ENCODE measurements at regions not wholly inside any gene's neighbourhood (a gene's known extent, or its start where the extent isn't known, plus 50 kb on each side); places are given as distances from the start of the nearest gene placed in this dataset.

- Mint-ChIP-seq H3K4me3 (no peak overlapping the region), H3K36me3 (no peaks in the 10 kb centered on the region), H3K27me3 (peaks cover 3% of the 10 kb centered on the region), H3K4me1 (no peaks in the 10 kb centered on the region), H3K27ac (peak overlapping the region in 1 of 3 donors; percentile 9), H3K9me3 (no peaks in the 10 kb centered on the region)
Observed at GRCh38 chr2:204321910-204322751, 223.1 kb upstream of the PARD3B start.

- Mint-ChIP-seq H3K27me3 (peaks cover 1% of the 10 kb centered on the region), H3K27ac (peak overlapping the region in 1 of 3 donors; percentile 8), H3K4me1 (no peaks in the 10 kb centered on the region), H3K36me3 (no peaks in the 10 kb centered on the region), H3K9me3 (no peaks in the 10 kb centered on the region), H3K4me3 (no peak overlapping the region)
Observed at GRCh38 chr2:204325468-204325867, 219.8 kb upstream of the PARD3B start.

- peaks cover 4% of the 10 kb centered on the region for H3K27me3 Mint-ChIP-seq
Observed at GRCh38 chr2:204328373-204328772, 216.9 kb upstream of the PARD3B start.

GRCh38 chr2:204329016-204329415 is 216.3 kb upstream of the PARD3B start:
- H3K4me3 Mint-ChIP-seq = no peak overlapping the region
- H3K4me1 Mint-ChIP-seq = no peaks in the 10 kb centered on the region
- peaks cover 7% of the 10 kb centered on the region for H3K27me3 Mint-ChIP-seq
- no peaks in the 10 kb centered on the region for H3K9me3 Mint-ChIP-seq
- no peaks in the 10 kb centered on the region for H3K36me3 Mint-ChIP-seq
- H3K27ac Mint-ChIP-seq = no peak overlapping the region

More at GRCh38 chr2:204328373-204328772, 216.9 kb upstream of the PARD3B start:
- Mint-ChIP-seq H3K9me3 (no peaks in the 10 kb centered on the region), H3K27ac (no peak overlapping the region), H3K4me3 (no peak overlapping the region), H3K4me1 (no peaks in the 10 kb centered on the region), H3K36me3 (no peaks in the 10 kb centered on the region)

GRCh38 chr2:204329532-204329931 is 215.7 kb upstream of the PARD3B start:
- Mint-ChIP-seq H3K4me1 (no peaks in the 10 kb centered on the region), H3K4me3 (no peak overlapping the region), H3K36me3 (no peaks in the 10 kb centered on the region), H3K27ac (no peak overlapping the region), H3K27me3 (peaks cover 7% of the 10 kb centered on the region), H3K9me3 (no peaks in the 10 kb centered on the region)

- peaks cover 6% of the 10 kb centered on the region for H3K27me3 Mint-ChIP-seq
- no peak overlapping the region for H3K27ac Mint-ChIP-seq
- H3K9me3 Mint-ChIP-seq = no peaks in the 10 kb centered on the region
- no peaks in the 10 kb centered on the region for H3K36me3 Mint-ChIP-seq
- H3K4me1 Mint-ChIP-seq = no peaks in the 10 kb centered on the region
- H3K4me3 Mint-ChIP-seq = no peak overlapping the region
Observed at GRCh38 chr2:204331180-204331579, 214.1 kb upstream of the PARD3B start.

- no peak overlapping the region for H3K27ac Mint-ChIP-seq
- H3K36me3 Mint-ChIP-seq = no peaks in the 10 kb centered on the region
Observed at GRCh38 chr2:204331988-204332387, 213.3 kb upstream of the PARD3B start.

GRCh38 chr2:204332706-204333105 is 212.6 kb upstream of the PARD3B start:
- Mint-ChIP-seq H3K4me1 (no peaks in the 10 kb centered on the region), H3K27ac (no peak overlapping the region), H3K27me3 (peaks cover 12% of the 10 kb centered on the region), H3K36me3 (no peaks in the 10 kb centered on the region), H3K4me3 (no peak overlapping the region), H3K9me3 (no peaks in the 10 kb centered on the region)

More at GRCh38 chr2:204331988-204332387, 213.3 kb upstream of the PARD3B start:
- H3K27me3 Mint-ChIP-seq = peaks cover 9% of the 10 kb centered on the region
- H3K4me1 Mint-ChIP-seq = no peaks in the 10 kb centered on the region
- H3K9me3 Mint-ChIP-seq = no peaks in the 10 kb centered on the region
- no peak overlapping the region for H3K4me3 Mint-ChIP-seq

- Mint-ChIP-seq H3K9me3 (peaks cover 0 to 5% (median 0%) of the 10 kb centered on the region in 3 donors), H3K4me3 (no peak overlapping the region), H3K36me3 (no peaks in the 10 kb centered on the region), H3K4me1 (no peaks in the 10 kb centered on the region), H3K27me3 (peaks cover 16% of the 10 kb centered on the region), H3K27ac (no peak overlapping the region)
Observed at GRCh38 chr2:204333861-204334260, 211.4 kb upstream of the PARD3B start.

GRCh38 chr2:204335451-204336058 is 209.7 kb upstream of the PARD3B start:
- Mint-ChIP-seq H3K4me3 (no peak overlapping the region), H3K4me1 (no peaks in the 10 kb centered on the region), H3K27ac (no peak overlapping the region), H3K27me3 (peaks cover 16% of the 10 kb centered on the region), H3K36me3 (no peaks in the 10 kb centered on the region), H3K9me3 (peaks cover 0 to 5% (median 0%) of the 10 kb centered on the region in 3 donors)

- no peak overlapping the region for H3K4me3 Mint-ChIP-seq
- H3K27ac Mint-ChIP-seq = no peak overlapping the region
- H3K4me1 Mint-ChIP-seq = no peaks in the 10 kb centered on the region
- peaks cover 0 to 5% (median 0%) of the 10 kb centered on the region in 3 donors for H3K9me3 Mint-ChIP-seq
- H3K36me3 Mint-ChIP-seq = no peaks in the 10 kb centered on the region
- H3K27me3 Mint-ChIP-seq = peaks cover 16% of the 10 kb centered on the region
Observed at GRCh38 chr2:204336153-204336744, 209.0 kb upstream of the PARD3B start.

- Mint-ChIP-seq H3K9me3 (peaks cover 0 to 5% (median 0%) of the 10 kb centered on the region in 3 donors), H3K27ac (no peak overlapping the region)
Observed at GRCh38 chr2:204337638-204338037, 207.6 kb upstream of the PARD3B start.

GRCh38 chr2:204339212-204339715 is 206.0 kb upstream of the PARD3B start:
- peaks cover 10% of the 10 kb centered on the region for H3K27me3 Mint-ChIP-seq
- H3K36me3 Mint-ChIP-seq = no peaks in the 10 kb centered on the region
- no peak overlapping the region for H3K4me3 Mint-ChIP-seq
- H3K4me1 Mint-ChIP-seq = no peaks in the 10 kb centered on the region
- H3K9me3 Mint-ChIP-seq = peaks cover 0 to 5% (median 0%) of the 10 kb centered on the region in 3 donors
- H3K27ac Mint-ChIP-seq = no peak overlapping the region

More at GRCh38 chr2:204337638-204338037, 207.6 kb upstream of the PARD3B start:
- Mint-ChIP-seq H3K27me3 (peaks cover 16% of the 10 kb centered on the region), H3K4me1 (no peaks in the 10 kb centered on the region), H3K4me3 (no peak overlapping the region), H3K36me3 (no peaks in the 10 kb centered on the region)

- no peaks in the 10 kb centered on the region for H3K4me1 Mint-ChIP-seq
- H3K27ac Mint-ChIP-seq = no peak overlapping the region
- peaks cover 0 to 9% (median 0%) of the 10 kb centered on the region in 3 donors for H3K9me3 Mint-ChIP-seq
Observed at GRCh38 chr2:204340511-204340910, 204.8 kb upstream of the PARD3B start.

GRCh38 chr2:204341887-204342276 is 203.4 kb upstream of the PARD3B start:
- no peak overlapping the region for H3K4me3 Mint-ChIP-seq
- no peaks in the 10 kb centered on the region for H3K4me1 Mint-ChIP-seq
- H3K36me3 Mint-ChIP-seq = no peaks in the 10 kb centered on the region
- H3K9me3 Mint-ChIP-seq = peaks cover 0 to 9% (median 0%) of the 10 kb centered on the region in 3 donors
- H3K27me3 Mint-ChIP-seq = peaks cover 8% of the 10 kb centered on the region
- H3K27ac Mint-ChIP-seq = no peak overlapping the region

More at GRCh38 chr2:204340511-204340910, 204.8 kb upstream of the PARD3B start:
- no peaks in the 10 kb centered on the region for H3K36me3 Mint-ChIP-seq
- no peak overlapping the region for H3K4me3 Mint-ChIP-seq
- H3K27me3 Mint-ChIP-seq = peaks cover 10% of the 10 kb centered on the region

Data from IgD-negative memory B cell (primary cell).